Cerebellar cortex (tissue), 1 donor: ENCODE measurements at regions not wholly inside any gene's neighbourhood (a gene's known extent, or its start where the extent isn't known, plus 50 kb on each side); places are given as distances from the start of the nearest gene placed in this dataset.

Source experiments
- DNase-seq: peaks from one replicate; pipeline ENCODE4 v3.0.0-alpha.2; 2015; ENCODE audit warnings: low spot score

GRCh38 chr11:27287205-27287604 is 75.8 kb downstream of the CCDC34 start:
- no peak for DNase-seq

- no peak for DNase-seq
These were observed 77.3 kb downstream of the CCDC34 start for GRCh38 chr11:27285761-27286160.

DNA sequence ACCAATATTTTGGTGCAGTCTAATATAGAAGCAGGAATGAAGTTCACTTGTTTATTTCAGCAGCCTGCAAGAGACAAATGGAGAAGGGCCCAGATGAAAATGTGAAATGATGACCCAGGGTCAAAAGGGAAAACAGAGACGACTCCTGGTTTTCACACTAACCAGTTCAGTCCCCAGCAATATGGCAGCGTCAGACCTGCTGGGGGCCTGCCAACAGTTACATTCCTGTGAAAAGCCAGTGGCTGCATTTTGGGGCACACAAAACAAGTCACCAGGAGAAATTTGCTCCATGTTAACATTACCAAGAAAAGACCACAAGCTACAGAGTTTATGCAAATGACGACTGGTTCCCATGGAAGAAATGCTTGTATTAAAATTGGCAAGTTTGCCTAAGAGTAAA is 80.2 kb downstream of the CCDC34 start:
- DNase-seq: no peak

DNA sequence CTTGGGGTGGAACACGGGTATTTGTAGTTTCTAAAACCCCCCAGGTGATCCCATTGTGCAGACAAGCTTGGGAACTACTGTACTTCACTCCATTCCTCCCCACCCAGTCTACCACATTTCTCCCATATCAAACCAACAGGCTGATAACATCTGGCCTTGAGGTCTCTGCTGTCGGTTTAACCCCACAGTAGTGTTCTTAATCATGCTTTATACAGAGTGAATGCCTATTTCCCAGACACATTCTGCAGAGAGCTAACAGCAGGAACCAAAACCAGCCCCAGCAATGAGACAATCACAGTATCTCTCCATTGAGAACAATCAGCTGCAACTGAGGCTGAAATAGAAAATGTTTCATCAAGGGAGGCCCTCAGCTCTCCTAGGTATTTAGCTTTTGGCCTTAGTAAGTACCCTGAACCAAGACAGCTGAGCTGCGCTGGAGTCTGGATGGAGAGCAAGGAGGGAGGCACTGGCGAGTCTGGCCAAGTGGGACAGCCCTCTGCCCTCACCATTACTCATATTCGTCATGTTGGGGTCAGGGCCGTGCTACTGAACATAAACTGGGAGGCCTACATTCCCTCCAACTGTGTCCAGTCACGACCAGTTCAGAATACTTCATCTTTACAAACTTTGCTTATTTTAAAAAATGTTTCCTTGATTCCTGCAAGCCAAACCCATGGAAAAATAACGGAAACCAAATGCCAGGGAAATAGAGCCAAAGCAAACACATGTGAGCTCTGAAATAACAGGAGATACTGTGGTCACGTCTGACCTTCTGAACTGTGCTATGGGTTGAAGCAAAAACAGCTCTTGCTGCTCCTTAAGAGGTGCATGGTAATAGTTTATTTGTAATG is 81.0 kb downstream of the CCDC34 start:
- DNase-seq: no peak

- DNase-seq: no peak
These were observed 81.7 kb downstream of the CCDC34 start for GRCh38 chr11:27281276-27281675.

GRCh38 chr11:27280140-27280539 is 82.9 kb downstream of the CCDC34 start:
- DNase-seq: no peak

- no peak for DNase-seq
These were observed 83.6 kb downstream of the CCDC34 start for GRCh38 chr11:27279460-27279859.

DNA sequence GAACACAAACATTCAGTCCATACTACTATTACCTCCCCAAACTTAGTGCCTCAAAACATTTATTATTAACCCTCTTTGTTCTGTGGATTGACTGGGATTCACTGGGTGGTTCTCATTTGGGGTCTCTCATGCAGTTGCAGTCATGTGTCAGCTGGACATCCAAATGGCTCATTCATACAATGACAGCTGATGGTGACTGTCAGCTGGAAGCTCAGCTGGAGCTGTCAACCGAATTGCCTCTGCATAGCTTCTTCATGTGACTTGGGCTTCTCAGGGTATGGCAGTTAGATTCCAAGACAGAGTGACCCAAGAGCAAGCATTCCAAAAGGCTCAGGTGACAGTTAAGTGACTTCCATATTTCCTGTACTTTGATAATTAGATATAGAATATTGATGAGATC is 85.2 kb downstream of the CCDC34 start:
- DNase-seq: no peak

GRCh38 chr11:27276141-27276540 is 86.9 kb downstream of the CCDC34 start:
- no peak for DNase-seq

GRCh38 chr11:27274854-27275395 is 88.1 kb downstream of the CCDC34 start:
- peak; percentile 12 for DNase-seq

DNA sequence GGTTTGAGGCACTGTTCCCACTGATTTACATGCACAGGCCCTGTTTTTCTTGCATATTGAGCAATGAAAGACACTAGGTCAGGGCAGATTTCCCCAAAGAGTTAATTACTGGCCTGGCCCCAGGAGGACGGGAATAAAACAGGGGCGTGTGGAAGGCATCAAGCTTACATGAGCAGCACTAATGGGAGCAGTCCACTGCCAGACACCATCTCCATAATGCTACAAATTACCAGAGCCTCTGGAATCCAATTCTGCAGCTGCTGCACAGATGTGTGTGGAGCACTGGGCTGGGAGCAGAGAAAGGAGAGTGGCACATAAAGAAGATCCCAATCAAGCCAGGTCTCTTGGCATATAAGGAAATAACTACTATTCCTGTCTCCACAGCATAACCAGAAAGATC is 96.9 kb downstream of the CCDC34 start:
- DNase-seq: no peak

GRCh38 chr11:27263986-27264385 is 99.0 kb downstream of the CCDC34 start:
- DNase-seq: no peak

- no peak for DNase-seq
These were observed 100.0 kb downstream of the CCDC34 start for GRCh38 chr11:27263046-27263445.

GRCh38 chr11:27255447-27255828 is 107.6 kb downstream of the CCDC34 start:
- no peak for DNase-seq

- no peak for DNase-seq
These were observed 108.1 kb downstream of the CCDC34 start for GRCh38 chr11:27254744-27255446.

GRCh38 chr11:27253224-27253623 is 109.8 kb downstream of the CCDC34 start:
- no peak for DNase-seq

DNA sequence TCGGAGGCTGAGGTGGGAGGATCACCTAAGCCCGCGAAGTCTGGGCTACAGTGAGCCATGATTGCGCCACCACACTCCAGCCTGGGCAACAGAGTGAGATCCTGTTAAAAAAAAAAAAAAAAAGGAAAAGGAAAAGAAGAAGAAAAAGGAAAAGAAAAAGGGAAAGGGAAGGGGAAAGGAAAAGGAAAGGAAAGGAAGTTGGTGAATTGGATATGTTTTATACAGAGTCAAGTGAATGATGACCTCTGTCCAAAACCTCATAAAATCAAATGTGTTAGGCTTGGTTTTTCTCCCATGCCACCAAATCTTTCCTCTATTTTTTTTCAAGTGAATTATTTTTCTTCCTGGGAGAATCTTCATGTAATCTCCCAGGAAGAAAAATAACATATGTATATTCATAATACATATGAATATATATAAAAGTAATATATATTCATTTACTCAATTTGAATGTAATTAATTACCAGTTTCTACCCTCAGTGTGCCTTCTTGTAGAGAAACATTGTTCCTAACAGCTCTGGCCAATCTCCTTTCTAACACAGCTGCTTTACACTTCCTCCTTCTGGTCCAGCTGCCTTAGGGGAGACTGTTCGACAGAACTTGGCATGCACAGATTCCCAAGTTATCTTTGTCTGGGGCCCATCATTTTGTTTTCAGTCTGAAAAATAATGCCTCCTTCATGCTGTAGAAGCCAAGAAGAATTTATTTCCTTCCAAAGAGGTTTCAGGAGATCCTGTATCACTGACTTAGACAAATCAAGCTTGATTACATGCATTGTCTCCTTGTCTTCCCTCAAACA is 111.9 kb downstream of the CCDC34 start:
- DNase-seq: no peak

DNA sequence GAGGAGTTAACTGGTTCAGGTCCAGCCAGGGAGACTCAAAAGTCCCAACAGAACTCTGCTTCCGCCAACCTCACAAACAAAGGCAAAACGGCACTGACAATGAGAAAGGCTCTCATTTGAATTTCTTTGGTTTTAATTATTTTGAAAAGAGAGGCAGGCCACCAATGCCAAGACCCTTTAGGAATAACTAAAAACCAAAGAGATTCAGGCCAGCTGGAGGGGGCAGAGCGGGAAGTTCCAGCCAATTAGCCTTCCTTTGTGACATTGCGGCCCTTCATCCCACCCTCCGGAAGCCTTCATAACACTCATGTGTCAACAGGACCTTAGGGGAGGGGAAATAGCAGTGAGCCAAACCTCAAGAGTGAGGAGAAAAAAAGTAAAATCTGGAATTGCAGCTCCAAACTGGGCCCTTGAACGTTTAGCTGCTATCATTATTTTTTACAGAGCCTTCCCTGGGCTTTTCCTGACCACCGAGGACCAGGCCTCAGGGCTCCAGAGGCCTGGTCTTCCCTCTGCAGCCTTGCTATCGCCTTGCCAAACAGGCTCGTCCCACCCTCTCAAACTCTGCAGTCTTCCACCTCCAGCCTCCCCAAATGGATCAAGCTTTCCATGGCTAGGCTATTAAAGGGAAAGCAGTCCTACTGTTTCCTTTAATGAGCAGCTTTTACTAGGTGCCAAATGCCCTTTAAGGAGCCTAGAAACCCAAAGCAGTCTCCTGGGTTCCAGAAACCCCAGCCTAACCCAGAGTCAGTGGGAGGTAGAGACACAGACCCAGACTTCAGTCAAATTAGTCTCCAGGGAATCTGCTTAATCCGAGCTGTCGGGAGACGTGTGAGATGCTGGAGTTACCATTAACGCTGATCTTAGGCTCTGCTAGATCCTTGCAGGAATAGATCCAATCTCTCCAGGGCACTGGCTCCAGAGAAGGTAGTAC is 114.2 kb downstream of the CCDC34 start:
- peak; percentile 20 for DNase-seq

GRCh38 chr11:27247660-27248059 is 115.4 kb downstream of the CCDC34 start:
- DNase-seq: no peak

DNA sequence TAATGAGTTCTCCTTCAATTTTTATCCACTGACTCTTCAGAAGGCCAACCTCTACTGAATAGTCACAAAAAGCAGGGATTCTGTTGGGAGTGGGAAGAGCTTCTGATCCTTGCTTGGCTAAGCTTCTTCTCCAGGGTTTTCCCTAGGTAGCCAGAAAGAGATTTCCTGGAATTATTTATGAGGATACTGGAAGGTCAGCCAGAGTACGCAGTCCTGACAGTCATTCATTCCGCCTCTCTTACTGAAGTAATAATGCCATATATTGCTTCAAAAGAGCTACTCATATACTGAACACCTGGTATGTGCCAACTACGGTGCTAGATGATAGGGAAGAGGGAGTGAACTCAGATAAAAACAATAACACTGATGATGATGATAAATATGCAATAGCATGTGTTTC is 116.1 kb downstream of the CCDC34 start:
- DNase-seq: no peak

DNA sequence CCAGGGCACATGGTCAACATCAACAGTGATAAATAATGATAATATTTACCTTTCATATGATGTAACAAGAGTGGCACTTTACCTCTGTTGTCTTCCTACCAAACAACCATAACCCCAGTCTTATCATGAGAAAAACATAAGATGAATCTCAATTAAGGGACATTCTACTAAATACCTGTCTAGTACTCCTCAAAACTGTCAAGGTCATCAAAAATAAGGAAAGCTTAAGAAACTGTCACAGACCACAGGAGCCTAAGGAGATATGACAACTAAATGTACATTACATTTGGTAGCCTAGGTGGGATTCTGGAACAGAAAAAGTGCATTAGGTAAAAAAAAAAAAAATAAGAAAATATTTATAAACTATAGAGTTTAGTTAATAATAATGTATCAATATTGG is 118.1 kb downstream of the CCDC34 start:
- no peak for DNase-seq
